ENCODE measurements at regions not wholly inside any gene's neighbourhood (a gene's known extent, or its start where the extent isn't known, plus 50 kb on each side); places are given as distances from the start of the nearest gene placed in this dataset.

DNA sequence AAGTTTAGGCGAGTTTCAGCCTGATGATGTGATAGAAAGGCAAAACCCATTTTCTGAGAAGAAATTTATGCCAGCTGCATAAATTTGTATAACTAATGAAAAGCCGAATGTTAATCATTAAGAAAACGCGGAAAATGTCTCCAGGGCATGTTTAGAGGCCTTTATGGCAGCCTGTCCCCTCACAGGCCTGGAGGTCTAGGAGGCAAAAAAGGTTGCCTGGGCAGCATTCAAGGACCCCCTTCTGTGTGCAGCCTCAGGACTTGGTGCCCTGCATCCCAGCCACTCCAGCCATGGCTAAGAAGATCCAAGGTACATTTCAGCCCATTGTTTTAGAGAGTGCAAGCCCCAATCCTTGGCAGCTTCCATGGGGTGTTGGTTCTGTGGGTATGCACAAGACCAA, 614.2 kb downstream of the SLITRK5 start:
- TF ChIP-seq, protein P1, sequence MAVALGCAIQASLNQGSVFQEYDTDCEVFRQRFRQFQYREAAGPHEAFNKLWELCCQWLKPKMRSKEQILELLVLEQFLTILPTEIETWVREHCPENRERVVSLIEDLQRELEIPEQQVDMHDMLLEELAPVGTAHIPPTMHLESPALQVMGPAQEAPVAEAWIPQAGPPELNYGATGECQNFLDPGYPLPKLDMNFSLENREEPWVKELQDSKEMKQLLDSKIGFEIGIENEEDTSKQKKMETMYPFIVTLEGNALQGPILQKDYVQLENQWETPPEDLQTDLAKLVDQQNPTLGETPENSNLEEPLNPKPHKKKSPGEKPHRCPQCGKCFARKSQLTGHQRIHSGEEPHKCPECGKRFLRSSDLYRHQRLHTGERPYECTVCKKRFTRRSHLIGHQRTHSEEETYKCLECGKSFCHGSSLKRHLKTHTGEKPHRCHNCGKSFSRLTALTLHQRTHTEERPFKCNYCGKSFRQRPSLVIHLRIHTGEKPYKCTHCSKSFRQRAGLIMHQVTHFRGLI (tag by site-specific recombination; IDR thresholded peaks at IDR 0.05), result no peak
- TF ChIP-seq, protein P2, sequence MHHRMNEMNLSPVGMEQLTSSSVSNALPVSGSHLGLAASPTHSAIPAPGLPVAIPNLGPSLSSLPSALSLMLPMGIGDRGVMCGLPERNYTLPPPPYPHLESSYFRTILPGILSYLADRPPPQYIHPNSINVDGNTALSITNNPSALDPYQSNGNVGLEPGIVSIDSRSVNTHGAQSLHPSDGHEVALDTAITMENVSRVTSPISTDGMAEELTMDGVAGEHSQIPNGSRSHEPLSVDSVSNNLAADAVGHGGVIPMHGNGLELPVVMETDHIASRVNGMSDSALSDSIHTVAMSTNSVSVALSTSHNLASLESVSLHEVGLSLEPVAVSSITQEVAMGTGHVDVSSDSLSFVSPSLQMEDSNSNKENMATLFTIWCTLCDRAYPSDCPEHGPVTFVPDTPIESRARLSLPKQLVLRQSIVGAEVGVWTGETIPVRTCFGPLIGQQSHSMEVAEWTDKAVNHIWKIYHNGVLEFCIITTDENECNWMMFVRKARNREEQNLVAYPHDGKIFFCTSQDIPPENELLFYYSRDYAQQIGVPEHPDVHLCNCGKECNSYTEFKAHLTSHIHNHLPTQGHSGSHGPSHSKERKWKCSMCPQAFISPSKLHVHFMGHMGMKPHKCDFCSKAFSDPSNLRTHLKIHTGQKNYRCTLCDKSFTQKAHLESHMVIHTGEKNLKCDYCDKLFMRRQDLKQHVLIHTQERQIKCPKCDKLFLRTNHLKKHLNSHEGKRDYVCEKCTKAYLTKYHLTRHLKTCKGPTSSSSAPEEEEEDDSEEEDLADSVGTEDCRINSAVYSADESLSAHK (tag by site-specific recombination; IDR thresholded peaks at IDR 0.05), result no peak
- TF ChIP-seq, protein P3, sequence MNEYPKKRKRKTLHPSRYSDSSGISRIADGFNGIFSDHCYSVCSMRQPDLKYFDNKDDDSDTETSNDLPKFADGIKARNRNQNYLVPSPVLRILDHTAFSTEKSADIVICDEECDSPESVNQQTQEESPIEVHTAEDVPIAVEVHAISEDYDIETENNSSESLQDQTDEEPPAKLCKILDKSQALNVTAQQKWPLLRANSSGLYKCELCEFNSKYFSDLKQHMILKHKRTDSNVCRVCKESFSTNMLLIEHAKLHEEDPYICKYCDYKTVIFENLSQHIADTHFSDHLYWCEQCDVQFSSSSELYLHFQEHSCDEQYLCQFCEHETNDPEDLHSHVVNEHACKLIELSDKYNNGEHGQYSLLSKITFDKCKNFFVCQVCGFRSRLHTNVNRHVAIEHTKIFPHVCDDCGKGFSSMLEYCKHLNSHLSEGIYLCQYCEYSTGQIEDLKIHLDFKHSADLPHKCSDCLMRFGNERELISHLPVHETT (tag by site-specific recombination; IDR thresholded peaks at IDR 0.05), result no peak
- no peak for TF ChIP-seq ZNF548 (tag by site-specific recombination; IDR thresholded peaks at IDR 0.05)
- TF ChIP-seq SP2 (tag by site-specific recombination; IDR thresholded peaks at IDR 0.05), result no peak
- no peak for TF ChIP-seq ZNF121 (tag by site-specific recombination; IDR thresholded peaks at IDR 0.05)
- TF ChIP-seq ZNF366 (tag by site-specific recombination; conservative IDR thresholded peaks at IDR 0.05), result no peak
- TF ChIP-seq MYNN (tag by site-specific recombination; IDR thresholded peaks at IDR 0.05; ENCODE audit: borderline replicate concordance), result no peak
- no peak for TF ChIP-seq CTCF (tag by site-specific recombination; IDR thresholded peaks at IDR 0.05)

All from HEK293 (cell line).